DND-41 (cell line): ENCODE measurements at regions not wholly inside any gene's neighbourhood (a gene's known extent, or its start where the extent isn't known, plus 50 kb on each side); places are given as distances from the start of the nearest gene placed in this dataset.

Source experiments
- ATAC-seq: fragments of 200-7000 bp; cut with Tn5 transposase; 3 replicates; pipeline ENCODE4 v1.9.1; 2021; ENCODE audit warnings: low read depth; ENCODE audit not compliant: insufficient read depth
- DNase-seq: peaks from one replicate; pipeline ENCODE4 v3.0.0-alpha.2; 2020
- H2AFZ ChIP-seq: 2 replicates; pipeline ENCODE4 v1.6.0; 2012; ENCODE audit warnings: low read depth, low read length
- H3K27ac ChIP-seq: 2 replicates; pipeline ENCODE4 v1.5.1; 2012; ENCODE audit warnings: low read length, inconsistent platforms
- H3K27me3 ChIP-seq: fragments of 200-600 bp; sonication (generic); 2 replicates; pipeline ENCODE4 v1.6.0; 2012; ENCODE audit warnings: low read length, mild to moderate bottlenecking, inconsistent platforms; ENCODE audit not compliant: insufficient read depth, poor library complexity
- H3K36me3 ChIP-seq: 2 replicates; pipeline ENCODE4 v1.5.1; 2012; ENCODE audit warnings: low read length, inconsistent platforms; ENCODE audit not compliant: insufficient read depth
- H3K4me1 ChIP-seq: 2 replicates; pipeline ENCODE4 v1.5.1; 2012; ENCODE audit warnings: mild to moderate bottlenecking, low read length; ENCODE audit not compliant: insufficient read depth
- H3K4me2 ChIP-seq: 2 replicates; pipeline ENCODE4 v1.6.0; 2012; ENCODE audit warnings: mild to moderate bottlenecking, moderate library complexity, low read length, inconsistent platforms; ENCODE audit not compliant: insufficient read depth
- H3K4me3 ChIP-seq, 2 experiments: fragments of 200-600 bp in 1 of 2; shearing (Covaris generic) in 1 of 2; 2 replicates each; pipeline ENCODE4 v1.5.1; 2012 to 2016; ENCODE audit warnings: inconsistent platforms in 2 of 2, low read length in 2 of 2, mild to moderate bottlenecking in 2 of 2, low read depth in 1 of 2, moderate library complexity in 1 of 2
- H3K79me2 ChIP-seq: 2 replicates; pipeline ENCODE4 v1.6.0; 2012; ENCODE audit warnings: low read length, inconsistent platforms; ENCODE audit not compliant: insufficient read depth
- H3K9ac ChIP-seq: 2 replicates; pipeline ENCODE4 v1.6.0; 2012; ENCODE audit warnings: low read depth, mild to moderate bottlenecking, inconsistent platforms, low read length, moderate library complexity
- H3K9me3 ChIP-seq: 2 replicates; pipeline ENCODE4 v1.5.1; 2012; ENCODE audit warnings: low read length, moderate library complexity, mild to moderate bottlenecking, inconsistent platforms; ENCODE audit not compliant: insufficient read depth, severe bottlenecking
- H4K20me1 ChIP-seq: 2 replicates; pipeline ENCODE4 v1.6.0; 2012; ENCODE audit warnings: low read length; ENCODE audit not compliant: insufficient read depth
- EZH2 ChIP-seq: IDR thresholded peaks from 3 replicates; pipeline ENCODE4 v1.6.1; 2012; ENCODE audit warnings: borderline replicate concordance, low read depth, mild to moderate bottlenecking, moderate library complexity, low read length, inconsistent platforms; ENCODE audit not compliant: severe bottlenecking
- TF ChIP-seq, protein P1 (sequence below): IDR thresholded peaks from 2 replicates; pipeline ENCODE4 v1.5.1; 2012; ENCODE audit warnings: borderline replicate concordance, low read length, moderate library complexity, mild to moderate bottlenecking; ENCODE audit not compliant: poor library complexity, severe bottlenecking; ENCODE audit errors: extremely low read depth

DNA sequence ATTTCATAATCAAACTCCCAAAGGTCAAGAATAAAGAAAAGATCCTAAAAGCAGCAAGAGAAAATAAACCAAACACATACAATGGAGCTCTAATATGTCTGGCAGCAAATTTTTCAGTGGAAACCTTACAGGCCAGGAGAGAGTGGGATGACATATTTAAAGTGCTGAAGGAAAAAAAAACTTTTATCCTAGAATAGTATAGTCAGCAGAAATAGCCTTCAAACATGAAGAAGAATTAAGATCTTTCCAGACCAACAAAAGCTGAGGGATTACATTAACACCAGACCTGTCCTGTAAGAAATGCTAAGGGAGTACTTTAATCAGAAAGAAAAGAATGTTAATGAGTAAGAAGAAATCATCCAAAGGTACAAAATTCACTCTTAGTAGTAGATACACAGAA lies 215.7 kb upstream of the IGF1 start:
- no peaks in the 10 kb centered on the region for H3K27me3 ChIP-seq
- ATAC-seq (no peak), DNase-seq (no peak)
- no peak overlapping the region for H3K4me3 ChIP-seq
- no peak overlapping the region for H2AFZ ChIP-seq
- no peaks in the 10 kb centered on the region for H3K36me3 ChIP-seq
- no peaks in the 10 kb centered on the region for H3K9me3 ChIP-seq
- H3K27ac ChIP-seq, result no peak overlapping the region
- no peaks in the 10 kb centered on the region for H4K20me1 ChIP-seq
- no peaks in the 10 kb centered on the region for H3K4me1 ChIP-seq
- H3K79me2 ChIP-seq, result no peaks in the 10 kb centered on the region
- no peak for TF ChIP-seq EZH2
- TF ChIP-seq, protein P1, sequence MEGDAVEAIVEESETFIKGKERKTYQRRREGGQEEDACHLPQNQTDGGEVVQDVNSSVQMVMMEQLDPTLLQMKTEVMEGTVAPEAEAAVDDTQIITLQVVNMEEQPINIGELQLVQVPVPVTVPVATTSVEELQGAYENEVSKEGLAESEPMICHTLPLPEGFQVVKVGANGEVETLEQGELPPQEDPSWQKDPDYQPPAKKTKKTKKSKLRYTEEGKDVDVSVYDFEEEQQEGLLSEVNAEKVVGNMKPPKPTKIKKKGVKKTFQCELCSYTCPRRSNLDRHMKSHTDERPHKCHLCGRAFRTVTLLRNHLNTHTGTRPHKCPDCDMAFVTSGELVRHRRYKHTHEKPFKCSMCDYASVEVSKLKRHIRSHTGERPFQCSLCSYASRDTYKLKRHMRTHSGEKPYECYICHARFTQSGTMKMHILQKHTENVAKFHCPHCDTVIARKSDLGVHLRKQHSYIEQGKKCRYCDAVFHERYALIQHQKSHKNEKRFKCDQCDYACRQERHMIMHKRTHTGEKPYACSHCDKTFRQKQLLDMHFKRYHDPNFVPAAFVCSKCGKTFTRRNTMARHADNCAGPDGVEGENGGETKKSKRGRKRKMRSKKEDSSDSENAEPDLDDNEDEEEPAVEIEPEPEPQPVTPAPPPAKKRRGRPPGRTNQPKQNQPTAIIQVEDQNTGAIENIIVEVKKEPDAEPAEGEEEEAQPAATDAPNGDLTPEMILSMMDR, result no peak
- no peak overlapping the region for H3K4me2 ChIP-seq
- H3K9ac ChIP-seq, result no peak overlapping the region

DNA sequence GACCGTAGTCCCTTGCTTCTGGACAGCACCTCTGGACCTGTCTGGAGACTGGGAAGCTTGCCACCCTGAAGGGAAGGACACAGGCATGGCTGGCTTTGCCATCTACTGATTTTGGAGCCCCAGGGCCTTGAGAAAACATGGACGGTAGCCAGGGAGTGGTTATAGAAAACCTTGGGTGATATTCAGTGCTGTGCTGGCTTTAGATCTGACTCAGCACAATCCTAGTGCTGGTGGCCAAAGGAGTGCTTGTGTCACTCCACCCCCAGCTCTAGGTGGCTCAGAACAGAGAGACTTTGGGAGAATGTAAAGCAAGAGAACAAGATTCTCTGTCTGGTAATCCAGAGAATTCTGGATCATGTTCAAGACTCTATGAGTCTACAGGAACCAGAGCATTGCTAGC lies 214.5 kb upstream of the IGF1 start:
- no peak overlapping the region for H2AFZ ChIP-seq
- H3K4me1 ChIP-seq, result no peaks in the 10 kb centered on the region
- H4K20me1 ChIP-seq, result no peaks in the 10 kb centered on the region
- TF ChIP-seq, protein P1, result no peak
- no peak for TF ChIP-seq EZH2
- no peaks in the 10 kb centered on the region for H3K9me3 ChIP-seq
- H3K27me3 ChIP-seq, result no peaks in the 10 kb centered on the region
- H3K4me3 ChIP-seq, result no peak overlapping the region
- no peak overlapping the region for H3K4me2 ChIP-seq
- DNase-seq, result no peak
- H3K9ac ChIP-seq, result no peak overlapping the region
- no peaks in the 10 kb centered on the region for H3K36me3 ChIP-seq
- ATAC-seq, result no peak
- no peak overlapping the region for H3K27ac ChIP-seq
- H3K79me2 ChIP-seq, result no peaks in the 10 kb centered on the region

DNA sequence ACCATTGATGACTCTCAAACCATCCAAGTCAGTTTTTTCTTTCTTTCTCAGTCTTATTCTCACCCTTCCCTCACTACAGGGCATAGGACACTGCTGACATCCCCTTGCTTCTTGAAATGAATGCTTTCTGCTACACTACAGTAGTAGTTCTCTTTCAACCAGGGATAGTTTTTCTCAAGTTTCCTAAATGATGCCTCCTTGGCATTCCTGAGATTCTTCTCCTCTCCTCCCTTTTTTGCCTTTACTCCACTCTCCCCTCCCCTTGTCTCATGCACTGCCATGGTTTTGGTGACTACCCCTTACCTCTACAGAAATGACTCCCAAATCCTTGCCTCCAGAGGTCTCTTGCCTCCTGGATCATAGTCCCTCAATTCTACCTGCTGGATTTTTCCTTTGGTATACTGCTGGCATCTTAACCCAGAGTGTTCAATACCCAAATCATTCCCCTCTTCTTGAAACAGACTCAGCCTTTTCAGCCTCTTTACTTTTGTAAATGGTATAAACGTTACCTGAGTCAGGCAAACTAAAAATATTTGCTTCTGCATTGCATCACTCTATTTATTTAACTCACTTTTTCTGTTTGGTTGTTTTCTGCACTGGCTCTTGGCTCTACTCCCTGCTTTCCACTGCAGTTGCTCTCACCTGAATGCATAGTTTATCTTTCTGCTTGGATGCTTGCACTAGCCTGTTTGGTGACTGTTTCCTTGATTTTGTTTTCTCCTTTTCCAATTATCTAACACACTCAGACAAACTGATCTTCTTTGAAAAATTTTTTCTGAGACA lies 211.6 kb upstream of the IGF1 start:
- no peak overlapping the region for H3K4me3 ChIP-seq
- no peak overlapping the region for H3K4me2 ChIP-seq
- H3K27ac ChIP-seq, result no peak overlapping the region

More for the DNA sequence above, 211.6 kb upstream of the IGF1 start:
- no peak overlapping the region for H3K9ac ChIP-seq
- ATAC-seq, result no peak
- DNase-seq, result no peak
- H2AFZ ChIP-seq, result no peak overlapping the region
- no peaks in the 10 kb centered on the region for H3K79me2 ChIP-seq
- H3K9me3 ChIP-seq, result no peaks in the 10 kb centered on the region
- H3K27me3 ChIP-seq, result no peaks in the 10 kb centered on the region
- H3K36me3 ChIP-seq, result no peaks in the 10 kb centered on the region
- TF ChIP-seq EZH2, result no peak
- TF ChIP-seq, protein P1, result no peak
- no peaks in the 10 kb centered on the region for H3K4me1 ChIP-seq
- no peaks in the 10 kb centered on the region for H4K20me1 ChIP-seq
